Naive thymus-derived CD4-positive, alpha-beta T cell (primary cell): ENCODE measurements at regions not wholly inside any gene's neighbourhood (a gene's known extent, or its start where the extent isn't known, plus 50 kb on each side); places are given as distances from the start of the nearest gene placed in this dataset.

Experiments
- ATAC-seq: fragments of 150-1000 bp; cut with Tn5 transposase; 2 replicates; pipeline ENCODE4 v1.10.0; 2021; ENCODE audit warnings: mild to moderate bottlenecking, moderate library complexity
- CTCF ChIA-PET: fragments of 350-600 bp; sonication (Branson Sonifier 250); formaldehyde crosslinking; loops from one replicate; lab custom pipeline; 2021; ENCODE audit warnings: antibody characterized with exemption; lab: Charles Lee
- POLR2A ChIA-PET: fragments of 350-600 bp; sonication (Branson Sonifier 250); formaldehyde crosslinking; loops from one replicate; lab custom pipeline; 2021; ENCODE audit warnings: antibody characterized with exemption, inconsistent platforms; lab: Charles Lee
- DNase-seq, 9 donors: peaks; one replicate each; pipeline versions ENCODE4 v3.0.0 to v3.0.0-alpha.2; 2020 to 2022; ENCODE audit warnings: mixed read lengths in 1 of 9
- H3K27ac ChIP-seq: one replicate; pipeline ENCODE4 v1.7.0; 2013; ENCODE audit warnings: mild to moderate bottlenecking, low read depth, low read length, moderate library complexity
- H3K27me3 ChIP-seq, 2 donors: one replicate each; pipeline ENCODE4 v1.7.0; 2013; ENCODE audit warnings: low read length in 2 of 2, mild to moderate bottlenecking in 2 of 2, moderate library complexity in 2 of 2; ENCODE audit not compliant: control insufficient read depth in 2 of 2, insufficient read depth in 2 of 2
- H3K36me3 ChIP-seq, 3 experiments: 1 replicate in 2 of 3; 2 replicates in 1 of 3; pipeline ENCODE4 v1.7.0; 2013; ENCODE audit warnings: low read length in 3 of 3, mild to moderate bottlenecking in 3 of 3, moderate library complexity in 1 of 3; ENCODE audit not compliant: insufficient read depth in 3 of 3, control insufficient read depth in 2 of 3
- H3K4me1 ChIP-seq, 2 donors: one replicate each; pipeline ENCODE4 v1.7.0; 2013; ENCODE audit warnings: low read length in 2 of 2, mild to moderate bottlenecking in 2 of 2, moderate library complexity in 1 of 2; ENCODE audit not compliant: control insufficient read depth in 2 of 2, insufficient read depth in 2 of 2
- H3K4me3 ChIP-seq: 2 replicates; pipeline ENCODE4 v1.7.0; 2013; ENCODE audit warnings: mild to moderate bottlenecking, low read length
- H3K9me3 ChIP-seq, 3 experiments: 1 replicate in 2 of 3; 2 replicates in 1 of 3; pipeline ENCODE4 v1.7.0; 2013; ENCODE audit warnings: low read length in 3 of 3; ENCODE audit not compliant: control insufficient read depth in 2 of 3
- H3K27ac Mint-ChIP-seq, 9 donors: one replicate each; pipeline ENCODE4 v1.8.0; 2020 to 2022; ENCODE audit warnings: mixed read lengths in 9 of 9, mild to moderate bottlenecking in 8 of 9, moderate library complexity in 5 of 9, inconsistent platforms in 2 of 9
- H3K27me3 Mint-ChIP-seq, 5 donors: one replicate each; pipeline ENCODE4 v1.8.0; 2021 to 2022; ENCODE audit warnings: mixed read lengths in 5 of 5, mild to moderate bottlenecking in 1 of 5
- H3K36me3 Mint-ChIP-seq, 5 donors: one replicate each; pipeline ENCODE4 v1.8.0; 2020 to 2022; ENCODE audit warnings: mixed read lengths in 5 of 5, mild to moderate bottlenecking in 3 of 5, inconsistent platforms in 1 of 5
- H3K4me1 Mint-ChIP-seq, 7 donors: one replicate each; pipeline ENCODE4 v1.8.0; 2020 to 2022; ENCODE audit warnings: mixed read lengths in 7 of 7, mild to moderate bottlenecking in 3 of 7, inconsistent platforms in 1 of 7
- H3K4me3 Mint-ChIP-seq, 10 donors: one replicate each; pipeline ENCODE4 v1.8.0; 2020 to 2022; ENCODE audit warnings: mild to moderate bottlenecking in 10 of 10, mixed read lengths in 10 of 10, moderate library complexity in 6 of 10, inconsistent platforms in 2 of 10
- H3K9me3 Mint-ChIP-seq, 11 donors: one replicate each; pipeline ENCODE4 v1.8.0; 2020 to 2022; ENCODE audit warnings: mixed read lengths in 11 of 11, mild to moderate bottlenecking in 4 of 11, inconsistent platforms in 1 of 11, moderate library complexity in 1 of 11
- intact Hi-C, 2 donors: fragments of 100-400 bp; cut with micrococcal nuclease; formaldehyde crosslinking; loops; one replicate each; pipeline ENCODE4 v1.15.1; 2023

DNA sequence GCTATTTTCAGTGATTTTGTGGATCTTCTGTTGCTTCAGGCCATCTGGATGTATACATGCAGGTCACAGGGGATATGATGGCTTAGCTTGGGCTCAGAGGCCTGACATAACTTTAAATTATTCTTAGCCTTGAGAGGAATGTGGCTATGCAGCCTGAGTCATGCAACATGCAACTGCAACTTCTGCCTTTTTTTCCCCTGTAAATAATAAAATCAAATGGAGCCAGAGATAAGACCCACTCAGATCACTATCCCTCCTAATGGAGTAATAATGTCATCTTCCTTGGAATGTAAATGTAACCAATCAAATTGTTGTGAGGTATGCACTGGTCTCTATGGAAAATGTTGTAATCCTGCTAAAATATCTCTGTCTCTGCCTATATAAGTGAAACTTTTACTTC lies 54.9 kb downstream of the MAGEB17 start:
- no peak overlapping the region for H3K27ac ChIP-seq
- peaks cover 0 to 29% (median 11%) of the 10 kb centered on the region in 11 donors for H3K9me3 Mint-ChIP-seq
- peaks cover 0 to 4% (median 0%) of the 10 kb centered on the region in 5 donors for H3K36me3 Mint-ChIP-seq
- ATAC-seq (no peak), DNase-seq (no peak)
- H3K27me3 Mint-ChIP-seq, result peaks cover 0 to 14% (median 5%) of the 10 kb centered on the region in 5 donors
- H3K9me3 ChIP-seq, result peaks cover 0 to 6% (median 0%) of the 10 kb centered on the region in 3 experiments
- H3K4me1 Mint-ChIP-seq, result no peaks in the 10 kb centered on the region
- no peaks in the 10 kb centered on the region for H3K36me3 ChIP-seq
- H3K27ac Mint-ChIP-seq, result no peak overlapping the region
- intact Hi-C loops, result no loop called here
- no peaks in the 10 kb centered on the region for H3K4me1 ChIP-seq
- ChIA-PET CTCF (no interaction called here), POLR2A (no interaction called here)
- H3K4me3 Mint-ChIP-seq, result no peak overlapping the region
- H3K4me3 ChIP-seq, result no peak overlapping the region
- H3K27me3 ChIP-seq, result no peaks in the 10 kb centered on the region

DNA sequence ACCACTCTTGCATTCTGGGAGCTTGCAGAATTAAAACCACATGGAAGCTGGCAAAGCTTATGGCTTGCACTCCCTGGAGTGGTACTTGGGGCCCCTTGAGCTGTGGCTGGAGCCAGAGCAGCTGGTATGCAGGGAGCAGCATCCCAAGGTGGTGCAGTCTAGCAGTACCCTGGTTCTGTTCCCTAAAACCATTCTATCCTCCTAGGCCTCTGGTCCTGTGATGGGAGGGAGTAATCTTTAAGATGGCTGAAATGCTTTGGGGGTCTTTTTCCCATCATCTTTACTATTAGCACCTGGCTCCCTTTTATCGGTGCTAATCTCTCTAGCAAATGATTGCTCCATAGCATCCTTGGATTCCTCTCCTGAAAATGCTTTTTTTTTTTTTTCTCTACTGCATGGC lies 56.1 kb downstream of the MAGEB17 start:
- H3K27me3 Mint-ChIP-seq, result peaks cover 0 to 14% (median 5%) of the 10 kb centered on the region in 5 donors
- intact Hi-C loops, result no loop called here
- ChIA-PET POLR2A (no interaction called here), CTCF (no interaction called here)
- Histone ChIP-seq H3K9me3 (peaks cover 0 to 6% (median 0%) of the 10 kb centered on the region in 3 experiments), H3K27ac (no peak overlapping the region), H3K36me3 (no peaks in the 10 kb centered on the region), H3K4me1 (no peaks in the 10 kb centered on the region), H3K4me3 (no peak overlapping the region), H3K27me3 (no peaks in the 10 kb centered on the region)
- H3K4me1 Mint-ChIP-seq, result no peaks in the 10 kb centered on the region
- H3K36me3 Mint-ChIP-seq, result peaks cover 0 to 4% (median 0%) of the 10 kb centered on the region in 5 donors
- no peak overlapping the region for H3K4me3 Mint-ChIP-seq
- peaks cover 0 to 29% (median 11%) of the 10 kb centered on the region in 11 donors for H3K9me3 Mint-ChIP-seq
- H3K27ac Mint-ChIP-seq, result no peak overlapping the region
- no peak for DNase-seq
- no peak for ATAC-seq

DNA sequence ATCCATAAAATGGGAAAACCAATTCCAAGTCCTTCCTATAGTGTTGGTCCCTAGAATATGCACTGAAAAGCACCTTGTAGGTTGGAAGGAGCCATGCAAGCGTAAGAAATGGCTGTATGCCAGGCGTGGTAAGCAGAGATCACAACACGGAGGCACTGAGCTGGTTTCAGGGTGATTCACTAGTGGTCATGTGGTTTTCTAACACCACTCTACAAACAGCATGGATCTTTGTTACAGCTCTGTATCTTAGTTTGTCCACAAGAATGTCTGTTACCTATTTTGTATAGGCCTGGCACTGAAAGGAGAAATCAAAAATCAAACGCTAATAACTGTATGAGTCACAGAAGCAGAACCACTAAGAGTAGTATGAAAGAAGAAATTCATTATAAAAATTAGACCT lies 71.9 kb downstream of the MAGEB17 start:
- Histone ChIP-seq H3K9me3 (no peaks in the 10 kb centered on the region), H3K4me3 (no peak overlapping the region), H3K27ac (no peak overlapping the region), H3K4me1 (no peaks in the 10 kb centered on the region), H3K27me3 (no peaks in the 10 kb centered on the region), H3K36me3 (no peaks in the 10 kb centered on the region)
- Mint-ChIP-seq H3K27ac (no peak overlapping the region), H3K4me1 (no peaks in the 10 kb centered on the region), H3K9me3 (peaks cover 0 to 3% (median 0%) of the 10 kb centered on the region in 11 donors), H3K27me3 (peaks cover 0 to 8% (median 0%) of the 10 kb centered on the region in 5 donors), H3K4me3 (no peak overlapping the region), H3K36me3 (no peaks in the 10 kb centered on the region)
- POLR2A ChIA-PET, result no interaction called here
- CTCF ChIA-PET, result no interaction called here
- intact Hi-C loops, result no loop called here
- DNase-seq (no peak), ATAC-seq (no peak)

DNA sequence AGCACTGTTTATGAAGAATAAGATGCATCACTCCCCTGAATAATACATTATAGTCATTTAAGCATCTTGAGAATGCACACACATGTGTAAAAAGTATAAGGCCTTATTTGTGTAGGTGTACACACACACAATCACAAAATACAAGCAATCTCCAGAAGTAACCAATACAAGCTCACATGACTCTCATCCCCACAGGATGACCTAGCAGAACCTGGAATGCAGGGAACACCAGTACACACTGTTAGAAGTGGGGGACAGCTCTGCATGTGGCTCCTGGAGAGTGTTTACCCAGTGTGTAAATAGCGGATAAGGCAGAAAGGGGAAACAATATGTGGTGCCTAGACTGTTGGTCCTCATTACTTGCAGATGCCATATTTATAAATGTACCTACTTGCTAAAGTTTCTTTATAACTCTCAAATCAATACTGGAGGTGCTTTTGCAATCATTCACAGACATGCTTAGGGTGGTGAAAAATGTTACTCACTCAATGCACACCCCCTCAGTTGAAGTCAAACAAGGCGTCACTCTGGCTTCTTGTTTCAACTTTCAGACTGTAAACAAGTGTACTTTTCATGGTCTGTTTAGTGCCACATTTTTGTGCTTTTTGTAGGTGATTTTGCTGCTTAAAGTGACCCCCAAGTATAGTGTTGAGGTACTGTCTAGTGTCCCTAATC lies 73.1 kb downstream of the MAGEB17 start:
- Histone ChIP-seq H3K4me1 (no peaks in the 10 kb centered on the region), H3K4me3 (no peak overlapping the region), H3K9me3 (no peaks in the 10 kb centered on the region), H3K36me3 (no peaks in the 10 kb centered on the region), H3K27ac (no peak overlapping the region), H3K27me3 (no peaks in the 10 kb centered on the region)
- POLR2A ChIA-PET, result no interaction called here
- intact Hi-C loops, result no loop called here
- no peak for ATAC-seq
- Mint-ChIP-seq H3K4me1 (no peaks in the 10 kb centered on the region), H3K4me3 (no peak overlapping the region), H3K27me3 (peaks cover 0 to 8% (median 0%) of the 10 kb centered on the region in 5 donors), H3K9me3 (peaks cover 0 to 1% (median 0%) of the 10 kb centered on the region in 11 donors), H3K27ac (no peak overlapping the region), H3K36me3 (no peaks in the 10 kb centered on the region)
- DNase-seq, result no peak
- CTCF ChIA-PET, result no interaction called here

DNA sequence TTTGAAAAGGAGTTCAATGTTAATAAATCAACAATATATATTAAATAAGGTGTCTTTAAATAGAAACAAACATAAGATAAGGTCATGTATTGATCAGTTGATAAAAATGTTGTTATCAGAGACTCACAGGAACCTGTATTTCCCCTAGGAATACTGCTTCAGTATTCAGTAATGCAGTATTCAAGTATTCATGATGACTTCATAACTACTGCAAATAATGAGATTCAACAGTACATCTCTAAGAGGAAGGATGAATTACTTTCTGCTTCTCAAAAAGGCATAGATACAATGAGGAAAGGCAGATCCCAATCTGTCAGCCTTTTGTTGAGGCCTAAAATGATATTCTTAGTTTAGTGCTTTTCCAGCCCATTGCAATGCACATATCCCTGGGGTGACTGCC lies 73.7 kb downstream of the MAGEB17 start:
- Histone ChIP-seq H3K36me3 (no peaks in the 10 kb centered on the region), H3K9me3 (no peaks in the 10 kb centered on the region), H3K4me3 (no peak overlapping the region), H3K27ac (no peak overlapping the region), H3K27me3 (no peaks in the 10 kb centered on the region), H3K4me1 (no peaks in the 10 kb centered on the region)
- POLR2A ChIA-PET, result no interaction called here
- no peak for DNase-seq
- CTCF ChIA-PET, result no interaction called here
- no peak for ATAC-seq
- no peak overlapping the region for H3K4me3 Mint-ChIP-seq
- H3K9me3 Mint-ChIP-seq, result peaks cover 0 to 2% (median 0%) of the 10 kb centered on the region in 11 donors
- no peak overlapping the region for H3K27ac Mint-ChIP-seq
- no peaks in the 10 kb centered on the region for H3K4me1 Mint-ChIP-seq
- peaks cover 0 to 8% (median 0%) of the 10 kb centered on the region in 5 donors for H3K27me3 Mint-ChIP-seq
- no peaks in the 10 kb centered on the region for H3K36me3 Mint-ChIP-seq
- intact Hi-C loops, result no loop called here

DNA sequence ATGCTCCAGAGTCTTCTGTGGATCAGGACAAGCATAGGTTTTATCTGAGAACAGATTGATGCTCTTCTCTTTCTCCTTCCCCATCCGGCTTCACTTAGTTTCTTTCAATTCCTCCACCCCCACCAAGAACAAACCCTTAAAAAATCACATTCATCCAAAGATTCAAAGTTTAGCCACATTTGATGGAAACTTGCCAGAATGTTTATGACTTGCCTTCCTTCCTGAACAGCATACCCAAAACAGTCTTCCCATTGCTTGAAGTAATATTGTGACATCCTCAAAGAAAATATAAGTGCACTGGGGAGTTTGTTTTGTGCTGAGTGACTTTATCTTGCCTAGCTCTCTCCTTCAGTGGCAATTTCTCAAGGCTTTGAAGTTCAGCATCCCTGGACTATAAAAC lies 83.0 kb downstream of the MAGEB17 start:
- POLR2A ChIA-PET, result no interaction called here
- H3K4me1 Mint-ChIP-seq, result no peaks in the 10 kb centered on the region
- H3K27ac Mint-ChIP-seq, result no peak overlapping the region
- Histone ChIP-seq H3K9me3 (no peaks in the 10 kb centered on the region), H3K4me3 (no peak overlapping the region), H3K27ac (no peak overlapping the region), H3K27me3 (no peaks in the 10 kb centered on the region), H3K36me3 (no peaks in the 10 kb centered on the region), H3K4me1 (no peaks in the 10 kb centered on the region)
- CTCF ChIA-PET, result no interaction called here
- peaks cover 0 to 2% (median 0%) of the 10 kb centered on the region in 11 donors for H3K9me3 Mint-ChIP-seq
- no peak overlapping the region for H3K4me3 Mint-ChIP-seq
- ATAC-seq, result no peak
- no peaks in the 10 kb centered on the region for H3K36me3 Mint-ChIP-seq
- DNase-seq, result no peak
- H3K27me3 Mint-ChIP-seq, result peaks cover 0 to 9% (median 3%) of the 10 kb centered on the region in 5 donors
- intact Hi-C loops, result no loop called here

DNA sequence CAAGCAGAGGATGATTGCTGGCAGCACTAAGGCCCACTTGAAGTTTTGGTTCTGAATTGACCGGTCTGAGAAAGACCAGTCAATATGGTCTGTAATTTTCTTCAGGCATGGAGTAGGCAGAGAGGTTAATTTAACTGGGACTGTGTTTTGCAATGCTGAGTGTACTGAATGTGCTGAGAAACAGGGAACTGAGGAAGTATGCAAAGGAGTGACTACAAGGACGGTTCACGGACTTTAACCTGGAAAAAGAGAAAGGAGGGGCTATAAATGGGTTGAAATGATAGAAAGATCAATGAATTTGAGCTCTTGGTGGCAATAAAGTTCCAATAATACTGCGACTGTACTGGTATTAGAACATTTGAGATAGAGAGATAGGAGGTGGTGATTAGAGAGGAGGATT lies 84.5 kb downstream of the MAGEB17 start:
- Histone ChIP-seq H3K36me3 (no peaks in the 10 kb centered on the region), H3K27me3 (no peaks in the 10 kb centered on the region), H3K27ac (no peak overlapping the region), H3K4me3 (no peak overlapping the region), H3K9me3 (no peaks in the 10 kb centered on the region), H3K4me1 (no peaks in the 10 kb centered on the region)
- Mint-ChIP-seq H3K36me3 (no peaks in the 10 kb centered on the region), H3K9me3 (peaks cover 0 to 7% (median 0%) of the 10 kb centered on the region in 11 donors), H3K4me1 (no peaks in the 10 kb centered on the region), H3K27me3 (peaks cover 0 to 9% (median 3%) of the 10 kb centered on the region in 5 donors), H3K27ac (no peak overlapping the region), H3K4me3 (no peak overlapping the region)
- ChIA-PET CTCF (no interaction called here), POLR2A (no interaction called here)
- no peak for ATAC-seq
- intact Hi-C loops, result no loop called here
- no peak for DNase-seq
